ENCODE measurements at regions not wholly inside any gene's neighbourhood (a gene's known extent, or its start where the extent isn't known, plus 50 kb on each side); places are given as distances from the start of the nearest gene placed in this dataset.

GRCh38 chr4:19780871-19781270 is 470.8 kb upstream of the SLIT2 start:
- DNase-seq (ENCODE audit: low read depth): no peak

- DNase-seq (ENCODE audit: low read depth): no peak
These were observed 474.8 kb upstream of the SLIT2 start for GRCh38 chr4:19776929-19777328.

GRCh38 chr4:19776021-19776459 is 475.7 kb upstream of the SLIT2 start:
- DNase-seq (ENCODE audit: low read depth): peak; percentile 34

DNA sequence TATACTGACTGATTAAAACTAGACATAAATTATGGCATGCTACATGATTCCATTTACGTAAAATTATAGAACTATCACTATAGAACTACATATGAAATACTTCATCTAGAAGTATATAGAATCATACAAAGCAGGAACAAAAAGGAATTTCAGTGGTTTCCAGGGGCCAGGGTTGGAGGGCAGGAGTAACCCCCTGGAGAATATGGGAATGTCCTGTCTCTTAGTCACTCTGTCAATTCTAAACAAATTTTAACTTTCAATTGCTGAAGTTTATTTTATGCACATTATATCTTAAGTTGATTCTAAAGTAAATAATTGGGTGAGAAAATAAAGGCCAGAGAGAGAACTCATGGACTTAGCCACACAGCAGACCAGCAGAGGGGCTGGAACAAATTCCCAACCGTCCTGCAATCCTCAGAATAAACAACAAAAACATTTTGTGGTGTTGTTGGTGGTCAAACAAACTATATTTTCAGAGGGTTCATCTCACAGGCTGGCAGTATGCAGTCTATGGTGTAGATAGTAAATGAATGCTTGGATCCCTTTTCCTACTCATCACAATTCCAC is 476.9 kb upstream of the SLIT2 start:
- DNase-seq (ENCODE audit: low read depth): no peak

DNA sequence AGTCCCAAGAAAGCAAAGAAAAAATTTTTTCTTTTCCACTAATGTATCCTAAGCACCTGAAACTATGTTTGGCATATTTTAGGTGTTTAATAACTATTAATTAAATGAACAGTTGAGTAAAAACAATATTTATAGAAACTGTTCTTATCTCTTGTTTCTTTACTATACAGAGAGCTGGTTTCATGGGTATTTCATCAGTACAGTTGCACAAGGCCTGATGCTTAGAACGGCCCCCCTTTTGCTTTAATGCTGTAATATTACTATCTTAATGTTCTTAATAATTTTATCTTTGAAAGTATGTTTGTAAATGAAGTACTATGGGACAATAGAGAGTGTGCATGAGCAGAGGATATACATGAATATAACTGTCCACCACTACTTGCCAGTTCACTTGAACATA is 479.1 kb upstream of the SLIT2 start:
- no peak for DNase-seq (ENCODE audit: low read depth)

- DNase-seq (ENCODE audit: low read depth): no peak
These were observed 495.0 kb upstream of the SLIT2 start for GRCh38 chr4:19756661-19757060.

- no peak for DNase-seq (ENCODE audit: low read depth)
These were observed 499.1 kb upstream of the SLIT2 start for GRCh38 chr4:19752599-19752998.

GRCh38 chr4:19748519-19749479 is 502.9 kb upstream of the SLIT2 start:
- DNase-seq (ENCODE audit: low read depth): peak; percentile 77

- no peak for DNase-seq (ENCODE audit: low read depth)
These were observed 505.3 kb upstream of the SLIT2 start for GRCh38 chr4:19746377-19746776.

DNA sequence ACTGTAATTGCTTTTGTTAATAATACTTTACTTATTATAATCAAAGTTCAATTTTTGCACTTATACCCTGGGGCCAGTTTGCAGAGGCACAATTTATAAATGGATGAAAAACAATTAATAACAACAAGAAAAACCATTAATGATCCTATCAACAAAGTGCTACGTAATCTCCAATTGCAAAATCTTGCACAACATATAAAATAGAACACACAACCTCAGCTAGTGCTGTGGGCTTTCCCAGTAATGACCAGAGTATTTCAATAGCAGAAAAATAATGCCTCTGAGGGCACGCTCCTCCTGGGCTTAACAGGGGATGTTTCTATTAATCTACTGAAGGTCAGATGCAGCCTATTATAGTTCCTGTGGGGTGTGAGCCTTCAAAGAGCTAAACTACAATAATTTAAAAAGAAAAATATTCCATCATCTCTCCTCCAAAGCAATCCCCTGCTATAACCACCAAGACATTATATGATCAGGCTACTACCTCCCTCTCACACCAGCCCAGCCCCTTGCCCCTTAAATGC is 508.5 kb upstream of the SLIT2 start:
- DNase-seq (ENCODE audit: low read depth): no peak

DNA sequence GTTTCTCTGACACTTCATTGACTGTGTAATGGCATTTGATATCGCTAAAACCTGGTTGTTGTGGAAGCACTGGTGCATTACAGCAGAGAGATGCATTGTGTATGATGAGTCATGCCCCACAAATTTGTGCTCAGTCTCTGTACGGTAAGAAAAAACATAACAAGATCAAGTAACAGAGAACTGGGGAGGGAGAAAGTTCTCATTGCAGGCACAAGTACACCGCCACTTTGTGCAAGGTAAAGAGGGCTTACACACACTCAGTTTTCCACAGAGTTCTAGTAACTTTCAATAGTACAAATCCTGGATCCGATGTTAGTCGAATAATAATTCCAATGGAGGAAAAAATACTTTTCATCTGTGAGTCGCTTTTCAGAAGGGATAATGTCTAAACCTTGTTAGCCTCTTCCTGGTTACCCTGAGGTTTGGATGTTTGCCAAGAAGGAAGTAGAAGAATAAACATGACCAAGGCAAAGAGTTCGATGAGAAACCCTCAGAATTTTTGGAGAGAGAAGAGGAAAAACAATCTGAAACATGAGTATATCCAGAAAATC is 512.5 kb upstream of the SLIT2 start:
- peak; percentile 21 for DNase-seq (ENCODE audit: low read depth)

DNA sequence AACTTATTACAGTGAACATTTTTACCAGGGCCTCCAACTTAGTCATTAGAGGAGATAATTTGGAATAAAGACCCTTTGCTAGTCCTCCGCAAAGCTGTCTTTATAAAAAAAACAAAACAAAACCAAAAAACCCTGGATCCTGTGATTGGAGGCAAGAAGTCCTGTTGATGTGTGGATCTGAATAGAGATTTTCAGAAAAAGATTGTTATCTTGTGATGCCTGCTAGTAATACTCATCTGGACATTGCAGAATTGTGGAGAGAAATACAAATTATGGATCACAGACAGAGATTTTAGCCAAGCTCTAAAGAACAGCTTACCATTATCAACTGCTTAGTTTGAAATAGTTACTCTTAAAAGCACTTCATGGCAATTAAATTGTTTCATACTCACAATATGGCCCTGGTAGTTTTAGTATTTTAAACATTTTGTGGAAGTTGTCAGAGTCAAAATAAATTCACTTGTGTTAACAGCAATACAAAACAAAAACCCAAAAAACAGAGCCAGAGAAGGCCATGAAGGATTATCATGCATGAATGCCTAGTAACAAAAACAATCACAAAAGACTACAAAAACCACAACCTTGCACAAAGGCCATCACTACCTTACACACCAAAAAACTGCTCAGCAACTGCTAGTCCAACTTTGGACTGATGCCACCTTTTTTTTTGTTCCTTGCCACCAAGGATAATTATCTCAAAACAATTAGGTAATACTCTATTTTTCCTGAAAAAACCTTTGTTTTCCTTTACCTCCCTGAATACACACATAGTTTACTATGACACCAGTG is 514.5 kb upstream of the SLIT2 start:
- DNase-seq (ENCODE audit: low read depth): no peak

DNA sequence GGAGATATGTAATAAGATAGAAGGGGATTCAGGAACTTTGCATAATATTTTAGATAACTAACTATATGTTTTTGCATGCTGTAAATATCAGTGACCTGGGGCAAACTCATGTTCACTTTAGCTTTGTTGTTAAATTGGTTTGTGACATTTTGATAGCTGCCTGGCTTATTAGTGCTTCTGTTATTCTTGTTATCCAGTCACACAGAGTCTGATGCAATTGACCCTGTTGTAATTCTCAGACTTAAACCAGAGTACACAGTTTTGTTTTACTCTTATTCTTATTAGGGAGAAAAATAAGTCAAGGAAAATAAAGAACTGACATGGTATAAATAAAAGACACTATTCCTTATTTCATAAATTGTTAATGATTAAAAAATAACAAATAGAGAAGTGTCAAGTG is 516.7 kb upstream of the SLIT2 start:
- no peak for DNase-seq (ENCODE audit: low read depth)

DNA sequence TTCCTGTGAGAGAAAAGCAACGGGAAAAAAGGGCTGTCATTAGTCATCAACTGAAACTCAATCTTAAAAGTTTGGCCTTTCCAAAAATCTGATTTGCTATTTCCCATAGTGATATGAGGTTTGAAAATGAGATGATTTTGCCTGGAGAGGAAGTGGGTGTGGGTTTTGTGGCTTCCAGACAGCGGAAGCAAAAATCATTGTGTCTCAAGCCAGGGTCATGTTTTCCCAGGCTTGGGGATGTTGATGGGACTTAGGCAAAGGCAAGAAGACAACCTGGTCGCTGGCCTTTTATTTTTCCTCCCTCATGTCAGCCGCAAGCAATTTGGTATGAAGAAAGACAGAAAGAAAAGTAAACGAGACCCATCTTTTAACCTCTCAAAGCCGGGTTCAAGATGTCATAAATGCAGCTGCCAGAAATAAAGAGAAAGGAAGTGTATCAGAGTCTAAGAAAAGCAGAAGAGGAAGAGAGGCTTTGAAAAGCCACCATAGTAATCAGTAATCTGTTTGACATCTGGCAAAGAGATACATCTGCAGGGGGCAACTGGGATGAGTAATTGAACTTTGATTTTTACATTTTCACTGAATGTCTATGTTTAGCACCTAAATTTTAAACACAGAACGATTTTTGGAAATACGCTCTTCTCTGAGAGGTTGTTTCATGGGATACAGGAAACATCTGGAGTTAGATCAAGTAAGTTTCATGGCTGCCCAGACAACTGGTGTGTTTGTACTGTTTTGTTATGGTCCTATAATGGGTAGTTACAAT is 521.6 kb upstream of the SLIT2 start:
- no peak for DNase-seq (ENCODE audit: low read depth)

- DNase-seq (ENCODE audit: low read depth): no peak
These were observed 522.9 kb upstream of the SLIT2 start for GRCh38 chr4:19728773-19729172.

DNA sequence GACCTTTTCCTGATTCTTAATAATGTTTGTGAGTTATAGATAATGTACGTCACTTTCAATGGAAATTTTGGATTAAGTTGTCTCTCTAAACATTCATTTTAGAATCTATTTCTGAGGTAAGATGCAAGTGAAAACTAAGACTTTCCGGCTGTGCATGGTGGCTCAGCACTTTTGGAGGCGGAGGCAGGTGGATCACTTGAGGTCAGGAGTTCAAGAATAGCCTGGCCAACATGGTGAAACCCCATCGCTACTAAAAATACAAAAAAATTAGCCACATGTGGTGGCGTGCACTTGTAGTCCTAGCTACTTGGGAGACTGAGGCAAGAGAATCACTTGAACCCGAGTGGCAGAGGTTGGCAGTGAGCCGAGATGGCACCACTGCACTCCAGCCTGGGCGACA is 524.6 kb upstream of the SLIT2 start:
- no peak for DNase-seq (ENCODE audit: low read depth)

- no peak for DNase-seq (ENCODE audit: low read depth)
These were observed 526.6 kb upstream of the SLIT2 start for GRCh38 chr4:19725130-19725529.

DNA sequence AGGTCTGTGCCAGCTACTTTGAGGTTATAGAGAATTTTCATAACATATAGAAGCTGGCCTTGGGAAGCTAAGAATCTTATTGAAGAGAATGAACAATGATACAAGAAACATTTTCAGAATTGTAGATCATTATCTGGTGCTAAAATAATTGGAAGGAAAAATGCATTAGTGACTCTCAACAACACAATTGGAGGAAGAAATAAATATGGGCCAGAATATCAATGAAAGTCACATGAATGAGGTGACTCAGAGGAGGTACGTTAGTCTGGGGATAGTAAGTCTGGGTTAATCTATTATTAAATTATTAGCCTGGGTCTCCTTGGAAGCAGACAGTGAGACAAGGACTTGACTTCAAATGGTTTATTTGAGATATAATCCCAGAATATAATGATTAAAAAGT is 529.3 kb upstream of the SLIT2 start:
- DNase-seq (ENCODE audit: low read depth): no peak

- no peak for DNase-seq (ENCODE audit: low read depth)
These were observed 530.1 kb upstream of the SLIT2 start for GRCh38 chr4:19721587-19721986.

- no peak for DNase-seq (ENCODE audit: low read depth)
These were observed 531.1 kb upstream of the SLIT2 start for GRCh38 chr4:19720610-19721009.

GRCh38 chr4:19720190-19720589 is 531.5 kb upstream of the SLIT2 start:
- DNase-seq (ENCODE audit: low read depth): no peak

Data from GM04503 (cell line).